HG03457 (cell line): ENCODE measurements at regions not wholly inside any gene's neighbourhood (a gene's known extent, or its start where the extent isn't known, plus 50 kb on each side); places are given as distances from the start of the nearest gene placed in this dataset.

Experiments
- ATAC-seq: cut with Tn5 transposase; IDR thresholded peaks from one replicate; pipeline ENCODE4 v1.9.1; 2021; ENCODE audit warnings: moderate number of reproducible peaks; ENCODE audit not compliant: unreplicated experiment

GRCh38 chr5:68406767-68407241, 191.2 kb downstream of the PIK3R1 start:
- ATAC-seq = peak; percentile 56

- no peak for ATAC-seq
Measured at GRCh38 chr5:68407311-68408239, 192.0 kb downstream of the PIK3R1 start.

GRCh38 chr5:68408345-68408871, 192.9 kb downstream of the PIK3R1 start:
- ATAC-seq = no peak

GRCh38 chr5:68409259-68409658, 193.7 kb downstream of the PIK3R1 start:
- no peak for ATAC-seq

- no peak for ATAC-seq
Measured at GRCh38 chr5:68411161-68411560, 195.6 kb downstream of the PIK3R1 start.

- ATAC-seq = no peak
Measured at GRCh38 chr5:68415177-68416085, 199.9 kb downstream of the PIK3R1 start.

- no peak for ATAC-seq
Measured at GRCh38 chr5:68416714-68417113, 201.2 kb downstream of the PIK3R1 start.

GRCh38 chr5:68418201-68418600, 202.6 kb downstream of the PIK3R1 start:
- no peak for ATAC-seq

- no peak for ATAC-seq
Measured at GRCh38 chr5:68418680-68419079, 203.1 kb downstream of the PIK3R1 start.

- ATAC-seq = no peak
Measured at GRCh38 chr5:68419081-68419636, 203.6 kb downstream of the PIK3R1 start.

GRCh38 chr5:68419637-68420452, 204.3 kb downstream of the PIK3R1 start:
- ATAC-seq = no peak

GRCh38 chr5:68420476-68421344, 205.2 kb downstream of the PIK3R1 start:
- ATAC-seq = no peak

- no peak for ATAC-seq
Measured at GRCh38 chr5:68421485-68422220, 206.1 kb downstream of the PIK3R1 start.

GRCh38 chr5:68423154-68423811, 207.7 kb downstream of the PIK3R1 start:
- no peak for ATAC-seq

- ATAC-seq = peak; percentile 73
Measured at GRCh38 chr5:68424799-68425537, 209.4 kb downstream of the PIK3R1 start.

- ATAC-seq = no peak
Measured at GRCh38 chr5:68426586-68426985, 211.0 kb downstream of the PIK3R1 start.

GRCh38 chr5:68428231-68428811, 212.8 kb downstream of the PIK3R1 start:
- ATAC-seq = no peak
